Activated B cell treated with CpG ODN at 0.5 μM for 24 hours (primary cell): ENCODE measurements at regions not wholly inside any gene's neighbourhood (a gene's known extent, or its start where the extent isn't known, plus 50 kb on each side); places are given as distances from the start of the nearest gene placed in this dataset.
"Not testable (repeated sequence)": the region's sequence is repeated elsewhere in the genome, so short reads cannot be mapped to it uniquely, and the experiment has no call there.

Experiments
- ATAC-seq: fragments of 200-7000 bp; cut with Tn5 transposase; one replicate; pipeline ENCODE4 v1.10.0; 2021; ENCODE audit warnings: low read depth, mild to moderate bottlenecking, moderate library complexity
- CTCF ChIA-PET: fragments of 350-600 bp; sonication (Branson Sonifier 250); formaldehyde crosslinking; loops from one replicate; lab custom pipeline; 2021; ENCODE audit warnings: antibody characterized with exemption; lab: Charles Lee
- POLR2A ChIA-PET: fragments of 350-600 bp; sonication (Branson Sonifier 250); formaldehyde crosslinking; loops from one replicate; lab custom pipeline; 2021; ENCODE audit warnings: antibody characterized with exemption; lab: Charles Lee
- DNase-seq: peaks from one replicate; pipeline ENCODE4 v3.0.0; 2022
- H3K27ac Mint-ChIP-seq: one replicate; pipeline ENCODE4 v1.8.0; 2020; ENCODE audit warnings: mixed read lengths
- H3K27me3 Mint-ChIP-seq: one replicate; pipeline ENCODE4 v1.8.0; 2021; ENCODE audit warnings: mixed read lengths
- H3K36me3 Mint-ChIP-seq: one replicate; pipeline ENCODE4 v1.8.0; 2021; ENCODE audit warnings: low read depth, mixed read lengths
- H3K4me1 Mint-ChIP-seq: one replicate; pipeline ENCODE4 v1.8.0; 2021; ENCODE audit warnings: mixed read lengths
- H3K4me3 Mint-ChIP-seq: one replicate; pipeline ENCODE4 v1.8.0; 2020; ENCODE audit warnings: mild to moderate bottlenecking, mixed read lengths
- H3K9me3 Mint-ChIP-seq: one replicate; pipeline ENCODE4 v1.8.0; 2020; ENCODE audit warnings: mixed read lengths
- CTCF ChIP-seq: fragments of 200-600 bp; IDR thresholded peaks from one replicate; pipeline ENCODE4 v1.8.0; 2022; ENCODE audit warnings: antibody characterized with exemption, mild to moderate bottlenecking
- intact Hi-C: fragments of 100-400 bp; cut with micrococcal nuclease; formaldehyde crosslinking; loops from one replicate; pipeline ENCODE4 v1.15.1; 2024

GRCh38 chr3:46576-46975 is 150.0 kb upstream of the CHL1 start:
- ATAC-seq: no peak
- DNase-seq: no peak
- Mint-ChIP-seq H3K27ac (no peak overlapping the region), H3K9me3 (no peaks in the 10 kb centered on the region), H3K36me3 (no peaks in the 10 kb centered on the region), H3K4me3 (no peak overlapping the region), H3K27me3 (no peaks in the 10 kb centered on the region), H3K4me1 (no peaks in the 10 kb centered on the region)
- ChIA-PET POLR2A (no interaction called here), CTCF (interaction anchor here (13.2 kb wide), 1 partner anchor 308 kb away, joined by 241 read pairs; no protein-coding TSS in a partner anchor)
- intact Hi-C loops: no loop called here
- TF ChIP-seq CTCF: no peak

- H3K27me3 Mint-ChIP-seq, DNase-seq, H3K4me1 Mint-ChIP-seq, intact Hi-C loops, H3K27ac Mint-ChIP-seq, H3K36me3 Mint-ChIP-seq, H3K4me3 Mint-ChIP-seq, ATAC-seq, POLR2A ChIA-PET, H3K9me3 Mint-ChIP-seq: not testable (repeated sequence)
- CTCF ChIA-PET: interaction anchor here (1.0 kb wide), 1 partner anchor 301 kb away, joined by 3 read pairs; no protein-coding TSS in a partner anchor
These were observed 143.1 kb upstream of the CHL1 start for GRCh38 chr3:53441-53840.

GRCh38 chr3:54240-54639 is 142.3 kb upstream of the CHL1 start:
- POLR2A ChIA-PET: no interaction called here
- CTCF ChIA-PET: interaction anchor here (1.0 kb wide), 1 partner anchor 300 kb away, joined by 3 read pairs; no protein-coding TSS in a partner anchor
- no peak for TF ChIP-seq CTCF
- H3K4me3 Mint-ChIP-seq: no peak overlapping the region
- H3K27me3 Mint-ChIP-seq: no peaks in the 10 kb centered on the region
- intact Hi-C loops: no loop called here
- H3K4me1 Mint-ChIP-seq: no peaks in the 10 kb centered on the region
- H3K27ac Mint-ChIP-seq: no peak overlapping the region
- ATAC-seq: no peak
- H3K36me3 Mint-ChIP-seq: no peaks in the 10 kb centered on the region
- peaks cover 2% of the 10 kb centered on the region for H3K9me3 Mint-ChIP-seq
- DNase-seq: no peak

- Mint-ChIP-seq H3K4me1 (no peaks in the 10 kb centered on the region), H3K9me3 (peaks cover 2% of the 10 kb centered on the region), H3K27me3 (no peaks in the 10 kb centered on the region), H3K36me3 (no peaks in the 10 kb centered on the region), H3K4me3 (no peak overlapping the region), H3K27ac (no peak overlapping the region)
- DNase-seq (no peak), ATAC-seq (no peak)
- POLR2A ChIA-PET: no interaction called here
- CTCF ChIA-PET: interaction anchor here (1.6 kb wide), 1 partner anchor 297 kb away, joined by 6 read pairs; no protein-coding TSS in a partner anchor
- intact Hi-C loops: no loop called here
- TF ChIP-seq CTCF: no peak
These were observed 139.9 kb upstream of the CHL1 start for GRCh38 chr3:56672-57071.

- no peak overlapping the region for H3K4me3 Mint-ChIP-seq
- no peaks in the 10 kb centered on the region for H3K9me3 Mint-ChIP-seq
- CTCF ChIA-PET: no interaction called here
- H3K27me3 Mint-ChIP-seq: peaks cover 3% of the 10 kb centered on the region
- no peaks in the 10 kb centered on the region for H3K36me3 Mint-ChIP-seq
- H3K4me1 Mint-ChIP-seq: no peaks in the 10 kb centered on the region
- TF ChIP-seq CTCF: no peak
- no peak for DNase-seq
- intact Hi-C loops: no loop called here
- POLR2A ChIA-PET: no interaction called here
- H3K27ac Mint-ChIP-seq: no peak overlapping the region
- ATAC-seq: no peak
These were observed 136.7 kb upstream of the CHL1 start for GRCh38 chr3:59854-60253.
